MV-4-11 (cell line): ENCODE measurements at regions not wholly inside any gene's neighbourhood (a gene's known extent, or its start where the extent isn't known, plus 50 kb on each side); places are given as distances from the start of the nearest gene placed in this dataset.
A peak's percentile ranks its signal among the peaks of the same experiment; 100 is the strongest.

Source experiments
- DNase-seq: peaks from one replicate; lab custom pipeline; 2025; lab: John Stamatoyannopoulos, UW

GRCh38 chr4:123026015-123026414 is 103.6 kb upstream of the NUDT6 start:
- peak; percentile 53 for DNase-seq

GRCh38 chr4:123031664-123032063 is 109.3 kb upstream of the NUDT6 start:
- no peak for DNase-seq

GRCh38 chr4:123034023-123034422 is 111.6 kb upstream of the NUDT6 start:
- no peak for DNase-seq

- DNase-seq: no peak
Observed at GRCh38 chr4:123035239-123035638, 112.8 kb upstream of the NUDT6 start.

GRCh38 chr4:123037804-123038203 is 115.4 kb upstream of the NUDT6 start:
- no peak for DNase-seq

GRCh38 chr4:123042095-123042494 is 119.7 kb upstream of the NUDT6 start:
- DNase-seq: no peak

- DNase-seq: no peak
Observed at GRCh38 chr4:123043013-123043412, 120.6 kb upstream of the NUDT6 start.

GRCh38 chr4:123043793-123044425 is 121.5 kb upstream of the NUDT6 start:
- no peak for DNase-seq

- DNase-seq: no peak
Observed at GRCh38 chr4:123046096-123046495, 123.7 kb upstream of the NUDT6 start.

- DNase-seq: no peak
Observed at GRCh38 chr4:123050018-123050417, 127.6 kb upstream of the NUDT6 start.

- no peak for DNase-seq
Observed at GRCh38 chr4:123052007-123052406, 129.6 kb upstream of the NUDT6 start.

- DNase-seq: no peak
Observed at GRCh38 chr4:123055943-123056342, 133.5 kb upstream of the NUDT6 start.

GRCh38 chr4:123060039-123060770 is 137.8 kb upstream of the NUDT6 start:
- no peak for DNase-seq

GRCh38 chr4:123064390-123064789 is 142.0 kb upstream of the NUDT6 start:
- no peak for DNase-seq

- no peak for DNase-seq
Observed at GRCh38 chr4:123068081-123068480, 145.7 kb upstream of the NUDT6 start.

GRCh38 chr4:123072060-123072459 is 149.7 kb upstream of the NUDT6 start:
- no peak for DNase-seq

- no peak for DNase-seq
Observed at GRCh38 chr4:123073650-123074049, 151.3 kb upstream of the NUDT6 start.

GRCh38 chr4:123077330-123077729 is 154.9 kb upstream of the NUDT6 start:
- peak; percentile 30 for DNase-seq

GRCh38 chr4:123081971-123082370 is 159.6 kb upstream of the NUDT6 start:
- no peak for DNase-seq

- DNase-seq: peak; percentile 76
Observed at GRCh38 chr4:123083646-123084045, 161.2 kb upstream of the NUDT6 start.

- DNase-seq: peak; percentile 90
Observed at GRCh38 chr4:123088501-123088900, 166.1 kb upstream of the NUDT6 start.

GRCh38 chr4:123090886-123091285 is 168.5 kb upstream of the NUDT6 start:
- no peak for DNase-seq

- no peak for DNase-seq
Observed at GRCh38 chr4:123092586-123092985, 170.2 kb upstream of the NUDT6 start.

GRCh38 chr4:123093236-123093635 is 170.8 kb upstream of the NUDT6 start:
- DNase-seq: peak; percentile 67
